ENCODE measurements at regions not wholly inside any gene's neighbourhood (a gene's known extent, or its start where the extent isn't known, plus 50 kb on each side); places are given as distances from the start of the nearest gene placed in this dataset.

DNA sequence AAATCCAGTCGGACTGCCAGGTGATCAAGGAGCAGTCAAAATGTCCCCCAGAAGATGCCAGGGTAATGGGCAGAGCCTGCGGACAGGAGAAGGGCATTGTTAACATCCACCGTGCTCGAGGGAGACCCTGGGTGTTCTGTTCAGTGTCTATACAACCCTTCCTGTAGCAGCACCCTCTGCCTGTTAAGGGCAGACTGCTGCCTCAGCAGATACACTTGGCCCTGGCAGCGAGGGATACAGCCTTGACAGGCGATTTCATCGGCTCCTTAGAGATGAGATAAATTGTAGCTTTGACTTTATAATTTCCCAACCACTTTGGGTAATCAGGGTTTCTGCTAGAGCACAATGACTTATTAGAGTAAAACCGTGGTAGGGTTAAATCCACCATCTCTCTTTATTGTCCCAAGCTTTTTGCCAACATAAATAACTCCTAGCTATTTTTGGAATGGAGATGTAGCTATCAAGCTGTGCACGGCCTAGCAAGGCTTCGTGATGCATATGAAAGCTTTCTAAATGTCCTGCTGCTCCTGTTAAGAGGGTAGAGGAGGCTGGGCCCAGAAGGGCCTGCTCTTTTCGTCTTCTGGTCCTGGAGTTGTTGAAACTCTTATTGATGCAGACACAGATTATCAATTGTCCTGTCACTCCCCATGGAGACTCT, 195.9 kb downstream of the CPEB2 start:
- TF ChIP-seq, protein P1, sequence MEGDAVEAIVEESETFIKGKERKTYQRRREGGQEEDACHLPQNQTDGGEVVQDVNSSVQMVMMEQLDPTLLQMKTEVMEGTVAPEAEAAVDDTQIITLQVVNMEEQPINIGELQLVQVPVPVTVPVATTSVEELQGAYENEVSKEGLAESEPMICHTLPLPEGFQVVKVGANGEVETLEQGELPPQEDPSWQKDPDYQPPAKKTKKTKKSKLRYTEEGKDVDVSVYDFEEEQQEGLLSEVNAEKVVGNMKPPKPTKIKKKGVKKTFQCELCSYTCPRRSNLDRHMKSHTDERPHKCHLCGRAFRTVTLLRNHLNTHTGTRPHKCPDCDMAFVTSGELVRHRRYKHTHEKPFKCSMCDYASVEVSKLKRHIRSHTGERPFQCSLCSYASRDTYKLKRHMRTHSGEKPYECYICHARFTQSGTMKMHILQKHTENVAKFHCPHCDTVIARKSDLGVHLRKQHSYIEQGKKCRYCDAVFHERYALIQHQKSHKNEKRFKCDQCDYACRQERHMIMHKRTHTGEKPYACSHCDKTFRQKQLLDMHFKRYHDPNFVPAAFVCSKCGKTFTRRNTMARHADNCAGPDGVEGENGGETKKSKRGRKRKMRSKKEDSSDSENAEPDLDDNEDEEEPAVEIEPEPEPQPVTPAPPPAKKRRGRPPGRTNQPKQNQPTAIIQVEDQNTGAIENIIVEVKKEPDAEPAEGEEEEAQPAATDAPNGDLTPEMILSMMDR (IDR thresholded peaks at IDR 0.05): no peak
- TF ChIP-seq POLR2AphosphoS5 (IDR thresholded peaks at IDR 0.05) (no peak), POLR2A (IDR thresholded peaks at IDR 0.05) (no peak), EP300 (IDR thresholded peaks at IDR 0.05) (no peak)
